ENCODE measurements at regions not wholly inside any gene's neighbourhood (a gene's known extent, or its start where the extent isn't known, plus 50 kb on each side); places are given as distances from the start of the nearest gene placed in this dataset.

GRCh38 chr12:106004289-106004688 lies 134.5 kb downstream of the NUAK1 start:
- Mint-ChIP-seq H3K4me3 (no peak overlapping the region), H3K4me1 (peaks cover 9% of the 10 kb centered on the region), H3K9me3 (peaks cover 16% of the 10 kb centered on the region), H3K36me3 (ENCODE audit: low read depth) (no peaks in the 10 kb centered on the region), H3K27me3 (ENCODE audit: insufficient read depth) (no peaks in the 10 kb centered on the region), H3K27ac (no peak overlapping the region)
- no peak for DNase-seq
- H3K9me3 ChIP-seq (ENCODE audit: control insufficient read depth, low read length): peaks cover 15% of the 10 kb centered on the region
- TF ChIP-seq, protein P1, sequence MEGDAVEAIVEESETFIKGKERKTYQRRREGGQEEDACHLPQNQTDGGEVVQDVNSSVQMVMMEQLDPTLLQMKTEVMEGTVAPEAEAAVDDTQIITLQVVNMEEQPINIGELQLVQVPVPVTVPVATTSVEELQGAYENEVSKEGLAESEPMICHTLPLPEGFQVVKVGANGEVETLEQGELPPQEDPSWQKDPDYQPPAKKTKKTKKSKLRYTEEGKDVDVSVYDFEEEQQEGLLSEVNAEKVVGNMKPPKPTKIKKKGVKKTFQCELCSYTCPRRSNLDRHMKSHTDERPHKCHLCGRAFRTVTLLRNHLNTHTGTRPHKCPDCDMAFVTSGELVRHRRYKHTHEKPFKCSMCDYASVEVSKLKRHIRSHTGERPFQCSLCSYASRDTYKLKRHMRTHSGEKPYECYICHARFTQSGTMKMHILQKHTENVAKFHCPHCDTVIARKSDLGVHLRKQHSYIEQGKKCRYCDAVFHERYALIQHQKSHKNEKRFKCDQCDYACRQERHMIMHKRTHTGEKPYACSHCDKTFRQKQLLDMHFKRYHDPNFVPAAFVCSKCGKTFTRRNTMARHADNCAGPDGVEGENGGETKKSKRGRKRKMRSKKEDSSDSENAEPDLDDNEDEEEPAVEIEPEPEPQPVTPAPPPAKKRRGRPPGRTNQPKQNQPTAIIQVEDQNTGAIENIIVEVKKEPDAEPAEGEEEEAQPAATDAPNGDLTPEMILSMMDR (conservative IDR thresholded peaks at IDR 0.05): no peak
- H3K27ac ChIP-seq (ENCODE audit: low read depth, low read length): no peak overlapping the region
- no peak overlapping the region for H3K9ac ChIP-seq (ENCODE audit: extremely low read depth, low read length, poor library complexity, severe bottlenecking)
- H3K36me3 ChIP-seq (ENCODE audit: control insufficient read depth, insufficient read depth, low read length): no peaks in the 10 kb centered on the region
- no peaks in the 10 kb centered on the region for H3K4me1 ChIP-seq (ENCODE audit: control insufficient read depth, insufficient read depth, low read length)
- H3K27me3 ChIP-seq (ENCODE audit: control insufficient read depth, insufficient read depth, low read length, poor library complexity, severe bottlenecking): no peaks in the 10 kb centered on the region
- H3K4me3 ChIP-seq (ENCODE audit: low read length): peak overlapping the region; percentile 31

GRCh38 chr12:106006382-106006781 lies 132.4 kb downstream of the NUAK1 start:
- Histone ChIP-seq H3K27me3 (ENCODE audit: control insufficient read depth, insufficient read depth, low read length, poor library complexity, severe bottlenecking) (no peaks in the 10 kb centered on the region), H3K4me3 (ENCODE audit: low read length) (no peak overlapping the region), H3K36me3 (ENCODE audit: control insufficient read depth, insufficient read depth, low read length) (no peaks in the 10 kb centered on the region), H3K4me1 (ENCODE audit: control insufficient read depth, insufficient read depth, low read length) (no peaks in the 10 kb centered on the region), H3K27ac (ENCODE audit: low read depth, low read length) (no peak overlapping the region), H3K9me3 (ENCODE audit: control insufficient read depth, low read length) (peaks cover 15% of the 10 kb centered on the region), H3K9ac (ENCODE audit: extremely low read depth, low read length, poor library complexity, severe bottlenecking) (no peak overlapping the region)
- Mint-ChIP-seq H3K27me3 (ENCODE audit: insufficient read depth) (no peaks in the 10 kb centered on the region), H3K9me3 (peaks cover 16% of the 10 kb centered on the region), H3K4me3 (no peak overlapping the region), H3K4me1 (peaks cover 5% of the 10 kb centered on the region), H3K36me3 (ENCODE audit: low read depth) (no peaks in the 10 kb centered on the region), H3K27ac (no peak overlapping the region)
- TF ChIP-seq, protein P1 (conservative IDR thresholded peaks at IDR 0.05): no peak
- no peak for DNase-seq
- WGBS, 2 experiments (ENCODE audit: insufficient coverage in 1 of 2, insufficient read length in 1 of 2): 91 to 100% methylated on average over 2 to 4 of the region's 4 CpGs

DNA sequence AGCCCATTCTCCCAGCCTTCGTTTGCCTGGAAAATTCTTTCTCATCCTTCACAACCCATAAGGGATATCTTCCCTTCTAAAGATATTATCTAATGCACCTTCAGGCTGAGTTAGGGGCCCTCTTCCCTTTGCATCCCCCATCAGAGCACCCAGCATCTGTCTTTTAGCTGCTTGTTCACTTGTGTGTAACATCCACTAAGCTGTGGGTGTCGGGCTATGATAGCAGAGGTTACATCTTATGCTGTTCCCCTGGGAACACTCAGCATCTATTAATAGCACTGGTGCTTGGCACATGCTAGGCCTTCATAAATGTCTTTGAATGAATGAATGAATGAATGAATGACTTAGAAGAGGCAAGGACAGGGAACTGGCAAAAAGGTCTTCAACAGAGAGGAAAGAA lies 131.8 kb downstream of the NUAK1 start:
- no peak overlapping the region for H3K4me3 Mint-ChIP-seq
- no peak overlapping the region for H3K4me3 ChIP-seq (ENCODE audit: low read length)
- peaks cover 15% of the 10 kb centered on the region for H3K9me3 ChIP-seq (ENCODE audit: control insufficient read depth, low read length)
- H3K27me3 ChIP-seq (ENCODE audit: control insufficient read depth, insufficient read depth, low read length, poor library complexity, severe bottlenecking): no peaks in the 10 kb centered on the region
- no peaks in the 10 kb centered on the region for H3K27me3 Mint-ChIP-seq (ENCODE audit: insufficient read depth)
- no peak overlapping the region for H3K9ac ChIP-seq (ENCODE audit: extremely low read depth, low read length, poor library complexity, severe bottlenecking)
- H3K4me1 Mint-ChIP-seq: peaks cover 5% of the 10 kb centered on the region
- WGBS, 2 experiments (ENCODE audit: insufficient coverage in 1 of 2, insufficient read length in 1 of 2): 96 to 100% methylated on average over 2 of the region's 2 CpGs
- H3K27ac Mint-ChIP-seq: no peak overlapping the region
- no peaks in the 10 kb centered on the region for H3K36me3 Mint-ChIP-seq (ENCODE audit: low read depth)
- no peaks in the 10 kb centered on the region for H3K36me3 ChIP-seq (ENCODE audit: control insufficient read depth, insufficient read depth, low read length)
- no peaks in the 10 kb centered on the region for H3K4me1 ChIP-seq (ENCODE audit: control insufficient read depth, insufficient read depth, low read length)
- no peak for DNase-seq
- no peak overlapping the region for H3K27ac ChIP-seq (ENCODE audit: low read depth, low read length)
- H3K9me3 Mint-ChIP-seq: peaks cover 16% of the 10 kb centered on the region
- TF ChIP-seq, protein P1 (conservative IDR thresholded peaks at IDR 0.05): no peak

Measured in endodermal cell (in vitro differentiated cells).